ENCODE measurements at regions not wholly inside any gene's neighbourhood (a gene's known extent, or its start where the extent isn't known, plus 50 kb on each side); places are given as distances from the start of the nearest gene placed in this dataset.

GRCh38 chr12:114974826-114975639 lies 291.1 kb upstream of the TBX3 start:
- TF ChIP-seq, protein P1, sequence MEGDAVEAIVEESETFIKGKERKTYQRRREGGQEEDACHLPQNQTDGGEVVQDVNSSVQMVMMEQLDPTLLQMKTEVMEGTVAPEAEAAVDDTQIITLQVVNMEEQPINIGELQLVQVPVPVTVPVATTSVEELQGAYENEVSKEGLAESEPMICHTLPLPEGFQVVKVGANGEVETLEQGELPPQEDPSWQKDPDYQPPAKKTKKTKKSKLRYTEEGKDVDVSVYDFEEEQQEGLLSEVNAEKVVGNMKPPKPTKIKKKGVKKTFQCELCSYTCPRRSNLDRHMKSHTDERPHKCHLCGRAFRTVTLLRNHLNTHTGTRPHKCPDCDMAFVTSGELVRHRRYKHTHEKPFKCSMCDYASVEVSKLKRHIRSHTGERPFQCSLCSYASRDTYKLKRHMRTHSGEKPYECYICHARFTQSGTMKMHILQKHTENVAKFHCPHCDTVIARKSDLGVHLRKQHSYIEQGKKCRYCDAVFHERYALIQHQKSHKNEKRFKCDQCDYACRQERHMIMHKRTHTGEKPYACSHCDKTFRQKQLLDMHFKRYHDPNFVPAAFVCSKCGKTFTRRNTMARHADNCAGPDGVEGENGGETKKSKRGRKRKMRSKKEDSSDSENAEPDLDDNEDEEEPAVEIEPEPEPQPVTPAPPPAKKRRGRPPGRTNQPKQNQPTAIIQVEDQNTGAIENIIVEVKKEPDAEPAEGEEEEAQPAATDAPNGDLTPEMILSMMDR (IDR thresholded peaks at IDR 0.05 in 4 of 5, conservative IDR thresholded peaks at IDR 0.05 in 1 of 5), result no peak
- no peak for TF ChIP-seq POLR2A (IDR thresholded peaks at IDR 0.05)

Data from gastrocnemius medialis (tissue), 4 donors.